GM21619 (cell line): ENCODE measurements at regions not wholly inside any gene's neighbourhood (a gene's known extent, or its start where the extent isn't known, plus 50 kb on each side); places are given as distances from the start of the nearest gene placed in this dataset.

Source experiments
- ATAC-seq: cut with Tn5 transposase; IDR thresholded peaks from one replicate; pipeline ENCODE4 v1.9.1; 2021; ENCODE audit not compliant: unreplicated experiment

- ATAC-seq: no peak
Measured at GRCh38 chr9:23412458-23412857, 413.6 kb downstream of the ELAVL2 start.

DNA sequence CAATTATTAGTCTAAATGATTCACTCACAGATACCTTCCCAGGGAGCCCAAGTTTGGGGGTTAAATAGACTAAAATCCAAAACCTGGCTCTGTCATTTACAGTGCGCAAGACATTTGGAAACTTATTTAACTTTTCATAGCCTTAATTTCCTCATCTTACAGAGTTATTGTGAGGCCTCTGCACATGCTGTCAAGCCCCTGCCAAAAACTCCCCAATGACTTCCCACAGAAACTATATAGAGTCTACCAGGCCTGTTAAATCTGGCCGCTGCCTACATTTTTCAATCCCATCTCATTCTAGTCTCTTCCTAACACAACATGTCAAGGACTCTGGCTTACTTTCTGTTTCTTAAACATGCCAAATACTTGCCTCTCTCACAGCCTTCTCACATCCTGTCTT, 412.5 kb downstream of the ELAVL2 start:
- ATAC-seq: no peak

GRCh38 chr9:23423999-23424398, 402.0 kb downstream of the ELAVL2 start:
- ATAC-seq: no peak

- no peak for ATAC-seq
Measured at GRCh38 chr9:23426144-23426543, 399.9 kb downstream of the ELAVL2 start.

GRCh38 chr9:23431459-23431858, 394.6 kb downstream of the ELAVL2 start:
- no peak for ATAC-seq

DNA sequence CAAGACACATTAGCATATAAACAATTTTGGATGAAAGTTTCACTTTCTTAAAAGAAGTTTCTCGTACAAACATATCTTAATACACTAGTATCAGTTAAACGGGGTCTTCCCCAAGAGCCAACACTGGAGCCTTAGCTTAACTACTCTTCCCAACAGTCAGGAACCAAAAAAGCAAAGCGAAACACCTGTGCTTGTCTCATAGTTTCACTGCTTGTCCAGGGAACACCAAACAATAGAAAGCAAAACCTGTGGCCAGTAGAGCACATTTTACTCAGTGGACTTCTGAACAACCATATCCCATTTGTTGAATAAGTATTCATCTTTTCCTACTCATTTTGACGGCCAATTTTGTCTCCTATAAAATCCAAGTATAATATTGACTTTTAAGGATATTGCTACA, 391.4 kb downstream of the ELAVL2 start:
- no peak for ATAC-seq

- ATAC-seq: no peak
Measured at GRCh38 chr9:23438299-23438907, 387.6 kb downstream of the ELAVL2 start.

DNA sequence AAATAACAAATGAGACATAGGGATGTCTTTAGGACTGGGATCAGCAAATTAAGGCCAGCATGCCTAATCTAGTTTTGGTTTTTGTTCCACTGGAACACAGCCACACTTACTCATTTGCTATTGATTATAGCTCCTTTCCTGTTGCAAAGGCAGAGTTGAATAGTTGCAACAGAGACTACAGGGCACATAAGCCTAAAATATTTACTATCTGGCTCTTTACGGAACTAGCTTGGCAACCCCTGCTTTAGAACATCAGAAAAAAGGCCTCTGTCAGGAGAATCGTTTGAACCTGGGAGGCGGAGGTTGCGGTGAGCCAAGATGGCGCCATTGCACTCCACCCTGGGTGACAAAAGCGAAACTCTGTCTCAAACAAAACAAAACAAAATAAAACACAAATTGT, 384.8 kb downstream of the ELAVL2 start:
- no peak for ATAC-seq

DNA sequence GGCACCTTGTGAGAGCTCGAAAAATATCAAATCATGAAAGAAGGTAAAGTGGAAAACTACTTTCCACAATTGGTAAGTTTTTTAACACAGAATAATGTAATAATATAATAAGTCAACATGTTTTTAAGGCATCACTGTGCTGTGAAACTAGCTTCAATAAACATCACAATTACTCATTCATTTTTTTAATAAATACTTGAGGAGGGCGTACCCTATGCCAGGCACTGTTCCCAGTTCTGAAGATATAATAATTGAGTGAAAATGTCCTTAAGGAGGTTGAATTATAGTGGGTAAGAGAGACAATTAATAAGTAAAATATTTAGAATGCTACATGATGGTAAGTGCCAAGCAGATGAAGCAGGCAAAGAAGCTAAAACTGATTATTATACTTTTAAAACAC, 381.4 kb downstream of the ELAVL2 start:
- ATAC-seq: no peak

- ATAC-seq: no peak
Measured at GRCh38 chr9:23447166-23447565, 378.9 kb downstream of the ELAVL2 start.

DNA sequence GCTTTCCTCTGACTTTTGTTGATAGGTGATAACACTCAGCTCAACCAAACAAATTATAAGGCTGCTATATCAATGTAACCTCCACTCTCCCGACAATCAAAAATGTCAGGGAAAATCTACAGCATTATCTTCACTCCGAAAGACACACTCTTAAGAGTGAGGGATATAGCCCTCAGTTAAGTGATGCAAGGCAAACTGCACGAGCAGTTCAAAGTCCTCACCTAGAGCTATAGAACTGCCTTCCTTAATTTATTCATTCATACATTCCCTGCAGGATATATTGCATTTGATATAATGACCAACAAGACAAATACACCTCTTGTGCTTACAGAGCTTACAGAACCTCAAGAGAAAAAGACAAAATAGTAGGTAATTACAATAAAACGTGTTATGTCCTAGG, 378.1 kb downstream of the ELAVL2 start:
- ATAC-seq: no peak

DNA sequence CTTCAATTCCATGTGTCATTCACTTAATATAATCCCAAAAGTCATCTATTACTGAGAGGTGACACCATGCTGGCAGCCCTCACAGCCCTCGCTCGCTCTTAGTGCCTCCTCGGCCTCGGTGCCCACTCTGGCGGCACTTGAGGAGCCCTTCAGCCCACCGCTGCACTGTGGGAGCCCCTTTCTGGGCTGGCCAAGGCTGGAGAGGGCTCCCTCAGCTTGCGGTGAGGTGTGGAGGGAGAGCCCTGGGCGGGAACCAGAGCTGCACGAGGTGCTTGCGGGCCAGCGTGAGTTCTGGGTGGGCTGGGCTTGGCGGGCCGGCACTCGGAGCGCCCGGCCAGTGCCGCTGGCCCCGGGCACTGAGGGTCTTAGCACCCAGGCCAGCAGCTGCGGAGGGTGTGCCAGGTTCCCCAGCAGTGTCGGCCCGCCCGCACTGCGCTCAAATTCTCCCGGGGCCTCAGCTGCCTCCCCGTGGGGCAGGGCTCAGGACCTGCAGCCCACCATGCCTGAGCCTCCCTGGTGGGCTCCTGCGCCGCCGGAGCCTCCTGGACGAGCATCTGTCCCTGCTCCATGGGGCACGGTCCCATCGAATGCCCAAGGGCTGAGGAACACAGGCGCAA, 374.1 kb downstream of the ELAVL2 start:
- ATAC-seq: no peak

DNA sequence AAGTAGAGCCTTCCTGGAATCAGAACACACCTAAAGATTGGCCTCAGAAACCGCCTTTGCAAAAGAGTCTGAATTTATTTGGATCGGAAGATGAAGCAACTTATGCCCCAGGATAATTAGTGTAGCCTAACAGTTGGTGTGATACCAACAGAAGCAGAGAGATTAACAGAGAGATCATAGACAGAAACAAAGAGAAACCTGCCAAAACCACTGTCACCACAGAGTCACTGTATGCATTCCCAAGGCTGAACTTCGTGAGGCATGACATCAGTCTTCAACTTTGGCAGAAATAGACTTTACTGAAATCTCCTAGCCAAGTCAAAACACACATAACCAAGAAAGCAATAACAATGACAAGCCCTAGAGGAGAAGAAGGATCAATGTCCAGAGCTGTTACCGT, 361.8 kb downstream of the ELAVL2 start:
- no peak for ATAC-seq

GRCh38 chr9:23467276-23467675, 358.8 kb downstream of the ELAVL2 start:
- no peak for ATAC-seq

DNA sequence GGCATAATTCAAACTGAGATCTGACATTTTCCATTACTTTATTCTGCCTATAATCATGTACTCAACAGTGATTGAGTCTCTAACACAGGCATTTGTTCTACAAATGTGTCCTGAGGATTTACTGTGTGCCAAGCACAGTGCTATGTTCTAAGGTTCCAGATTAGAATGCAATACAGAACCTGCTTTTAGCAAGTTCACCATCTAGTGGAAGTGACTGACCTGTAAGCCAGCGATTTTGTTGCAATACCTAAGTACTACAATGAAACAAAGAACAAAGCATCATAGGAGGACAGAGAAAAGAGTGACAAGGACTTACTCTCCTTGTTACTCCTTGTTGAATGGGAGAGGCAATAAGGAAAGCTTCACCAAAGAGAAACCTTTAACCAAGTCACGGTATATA, 348.1 kb downstream of the ELAVL2 start:
- no peak for ATAC-seq

DNA sequence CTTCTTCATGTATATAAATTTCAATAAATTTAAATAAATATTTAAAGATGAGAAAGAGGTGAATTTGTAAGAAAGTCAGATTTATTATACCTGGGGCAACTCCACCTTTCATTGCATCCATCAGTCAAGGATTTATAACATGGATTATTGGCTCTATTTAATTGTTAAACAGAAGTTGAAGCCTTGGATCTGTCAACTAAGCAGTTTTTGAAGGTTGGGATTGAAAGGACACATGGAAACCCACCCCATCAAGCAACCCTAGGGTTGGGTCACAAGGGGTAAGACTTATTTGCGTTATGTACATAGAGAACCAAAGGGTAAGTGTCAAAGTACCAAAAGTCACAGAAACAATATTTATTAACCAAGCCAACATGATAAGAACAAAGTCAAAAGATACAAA, 342.5 kb downstream of the ELAVL2 start:
- no peak for ATAC-seq

DNA sequence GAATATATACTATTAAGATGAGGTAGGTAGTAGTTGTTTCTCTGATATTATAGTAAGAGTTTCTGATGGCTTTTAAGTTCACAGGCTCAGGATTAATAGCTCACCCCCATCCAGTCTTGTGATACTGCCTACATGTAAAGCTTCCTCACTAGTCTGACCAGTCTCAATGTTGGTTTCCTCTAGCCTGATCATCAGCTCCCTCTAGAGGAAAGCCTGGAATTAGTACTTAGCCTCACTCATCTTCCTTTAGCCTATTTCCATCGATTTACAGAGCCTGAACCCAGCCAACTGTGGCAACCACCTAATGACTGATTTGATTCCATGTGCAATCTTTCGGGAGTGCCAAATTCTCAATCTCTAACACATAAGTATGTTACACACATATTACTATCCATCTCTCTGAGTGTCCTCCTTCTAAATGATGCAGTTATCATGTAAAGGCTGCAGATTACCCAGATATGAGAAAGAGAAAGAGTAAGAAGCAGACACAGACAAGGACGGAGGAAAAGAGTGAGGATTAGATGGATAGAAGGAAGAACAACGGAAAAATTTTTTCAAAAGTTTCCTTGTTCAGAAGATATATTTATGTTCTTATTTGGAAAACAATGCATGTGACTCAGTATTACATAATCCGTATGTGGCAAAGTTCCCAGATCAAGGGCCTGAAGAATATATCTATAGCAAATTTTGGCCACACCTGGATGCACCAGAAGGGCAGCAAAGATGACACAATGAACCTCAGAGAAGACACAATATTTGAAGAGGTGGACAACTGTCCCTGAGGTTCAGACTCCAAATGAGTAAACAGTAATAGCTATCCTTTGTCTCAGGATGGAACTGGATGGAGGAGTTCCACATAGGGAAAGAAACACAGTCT, 333.7 kb downstream of the ELAVL2 start:
- ATAC-seq: no peak

DNA sequence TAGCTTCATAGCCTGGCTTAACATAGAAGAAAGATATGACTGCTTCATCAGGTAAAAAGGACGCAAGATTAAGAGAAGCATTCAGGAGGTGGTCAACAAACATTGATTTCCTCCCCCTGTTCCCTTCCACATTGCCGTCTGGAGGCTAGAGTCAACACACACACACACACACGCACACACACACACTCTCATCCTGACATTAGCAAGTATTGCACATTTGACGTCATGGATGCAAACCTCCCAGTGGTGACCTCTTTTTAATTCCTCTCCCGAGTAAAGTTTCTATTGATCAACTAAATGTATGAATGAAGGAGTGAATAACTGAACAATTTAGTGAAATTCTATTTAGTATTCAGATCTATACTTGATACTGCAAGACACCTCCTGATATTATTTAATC, 332.8 kb downstream of the ELAVL2 start:
- no peak for ATAC-seq

- ATAC-seq: no peak
Measured at GRCh38 chr9:23496489-23497136, 329.4 kb downstream of the ELAVL2 start.

DNA sequence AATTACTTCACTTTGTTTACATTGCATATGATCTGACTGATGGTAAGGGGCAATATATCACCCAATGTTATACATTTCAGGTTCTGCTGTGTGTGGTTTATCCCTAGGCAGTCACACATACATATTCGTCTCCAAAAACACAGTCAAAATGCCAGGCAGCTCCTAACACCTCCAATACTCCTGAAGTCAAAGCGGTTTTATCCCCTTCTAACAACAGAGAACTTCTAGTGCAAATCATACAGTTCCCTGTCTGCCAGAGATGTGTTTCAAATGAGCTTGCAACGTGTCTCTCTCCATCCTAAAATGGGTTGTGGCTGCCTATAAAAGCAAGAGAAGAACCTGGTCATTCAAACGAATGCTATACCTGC, 328.9 kb downstream of the ELAVL2 start:
- no peak for ATAC-seq

GRCh38 chr9:23502004-23502403, 324.0 kb downstream of the ELAVL2 start:
- ATAC-seq: no peak

DNA sequence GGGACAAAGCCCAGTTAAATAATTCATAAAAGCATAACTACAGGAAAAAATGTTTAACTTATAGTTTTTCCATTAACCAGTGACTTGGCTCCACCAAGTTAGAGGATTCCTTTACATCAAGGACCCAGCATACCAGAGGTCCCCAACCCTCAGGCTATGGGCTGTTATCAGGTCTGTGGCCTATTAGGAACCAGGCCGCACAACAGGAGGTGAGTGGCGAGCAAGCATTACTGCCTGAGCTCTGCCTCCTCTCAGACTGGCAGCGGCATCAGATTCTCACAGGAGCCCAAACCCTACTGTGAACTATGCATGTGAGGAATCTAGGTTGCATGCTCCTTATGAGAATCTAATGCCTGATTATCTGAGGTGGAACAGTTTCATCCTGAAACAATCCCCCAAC, 303.1 kb downstream of the ELAVL2 start:
- no peak for ATAC-seq
